ENCODE measurements at regions not wholly inside any gene's neighbourhood (a gene's known extent, or its start where the extent isn't known, plus 50 kb on each side); places are given as distances from the start of the nearest gene placed in this dataset.

GRCh38 chr17:33385713-33386112, 92.6 kb upstream of the ASIC2 start:
- ChIA-PET CTCF (no interaction called here), POLR2A (ENCODE audit: low non-redundant PET) (interaction anchor here (0.6 kb wide), 1 partner anchor 117 kb away, joined by 8 read pairs; no protein-coding TSS in a partner anchor)
- no peaks in the 10 kb centered on the region for H3K36me3 ChIP-seq (ENCODE audit: insufficient read depth, low read length, poor library complexity, severe bottlenecking)
- H3K9me3 ChIP-seq (ENCODE audit: low read depth, low read length, poor library complexity, severe bottlenecking) = no peaks in the 10 kb centered on the region
- DNase-seq (ENCODE audit: low spot score) = no peak
- no peak overlapping the region for H3K27ac ChIP-seq (ENCODE audit: low read depth, low read length, poor library complexity, severe bottlenecking)
- H3K4me1 ChIP-seq (ENCODE audit: insufficient read depth, low read length, poor library complexity, severe bottlenecking) = no peaks in the 10 kb centered on the region
- TF ChIP-seq, protein P1, sequence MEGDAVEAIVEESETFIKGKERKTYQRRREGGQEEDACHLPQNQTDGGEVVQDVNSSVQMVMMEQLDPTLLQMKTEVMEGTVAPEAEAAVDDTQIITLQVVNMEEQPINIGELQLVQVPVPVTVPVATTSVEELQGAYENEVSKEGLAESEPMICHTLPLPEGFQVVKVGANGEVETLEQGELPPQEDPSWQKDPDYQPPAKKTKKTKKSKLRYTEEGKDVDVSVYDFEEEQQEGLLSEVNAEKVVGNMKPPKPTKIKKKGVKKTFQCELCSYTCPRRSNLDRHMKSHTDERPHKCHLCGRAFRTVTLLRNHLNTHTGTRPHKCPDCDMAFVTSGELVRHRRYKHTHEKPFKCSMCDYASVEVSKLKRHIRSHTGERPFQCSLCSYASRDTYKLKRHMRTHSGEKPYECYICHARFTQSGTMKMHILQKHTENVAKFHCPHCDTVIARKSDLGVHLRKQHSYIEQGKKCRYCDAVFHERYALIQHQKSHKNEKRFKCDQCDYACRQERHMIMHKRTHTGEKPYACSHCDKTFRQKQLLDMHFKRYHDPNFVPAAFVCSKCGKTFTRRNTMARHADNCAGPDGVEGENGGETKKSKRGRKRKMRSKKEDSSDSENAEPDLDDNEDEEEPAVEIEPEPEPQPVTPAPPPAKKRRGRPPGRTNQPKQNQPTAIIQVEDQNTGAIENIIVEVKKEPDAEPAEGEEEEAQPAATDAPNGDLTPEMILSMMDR (conservative IDR thresholded peaks at IDR 0.05; ENCODE audit: low read depth, low read length) = no peak
- TF ChIP-seq EZH2 (IDR thresholded peaks at IDR 0.05; ENCODE audit: borderline replicate concordance, low read depth, low read length, poor library complexity, severe bottlenecking) = no peak
- no peaks in the 10 kb centered on the region for H3K27me3 ChIP-seq (replicated peaks; ENCODE audit: insufficient read depth, low read depth, low read length, poor library complexity)
- no TSS peak for BruUV-seq (replicated peaks)
- no peak overlapping the region for H3K4me3 ChIP-seq (ENCODE audit: low read depth, low read length, poor library complexity, severe bottlenecking)
- intact Hi-C loops (cut with micrococcal nuclease; ENCODE audit: unreplicated experiment) = no loop called here

- POLR2A ChIA-PET (ENCODE audit: low non-redundant PET) = no interaction called here
- no peak for TF ChIP-seq EZH2 (IDR thresholded peaks at IDR 0.05; ENCODE audit: borderline replicate concordance, low read depth, low read length, poor library complexity, severe bottlenecking)
- TF ChIP-seq, protein P1 (conservative IDR thresholded peaks at IDR 0.05; ENCODE audit: low read depth, low read length) = no peak
- no peak for DNase-seq (ENCODE audit: low spot score)
- BruUV-seq (replicated peaks) = no TSS peak
- Histone ChIP-seq H3K27ac (ENCODE audit: low read depth, low read length, poor library complexity, severe bottlenecking) (no peak overlapping the region), H3K4me3 (ENCODE audit: low read depth, low read length, poor library complexity, severe bottlenecking) (no peak overlapping the region), H3K4me1 (ENCODE audit: insufficient read depth, low read length, poor library complexity, severe bottlenecking) (no peaks in the 10 kb centered on the region), H3K9me3 (ENCODE audit: low read depth, low read length, poor library complexity, severe bottlenecking) (no peaks in the 10 kb centered on the region), H3K27me3 (replicated peaks; ENCODE audit: insufficient read depth, low read depth, low read length, poor library complexity) (no peaks in the 10 kb centered on the region), H3K36me3 (ENCODE audit: insufficient read depth, low read length, poor library complexity, severe bottlenecking) (no peaks in the 10 kb centered on the region)
- intact Hi-C loops (cut with micrococcal nuclease; ENCODE audit: unreplicated experiment) = no loop called here
- CTCF ChIA-PET = no interaction called here
Observed at GRCh38 chr17:33387406-33387805, 94.3 kb upstream of the ASIC2 start.

- H3K27ac ChIP-seq (ENCODE audit: low read depth, low read length, poor library complexity, severe bottlenecking) = no peak overlapping the region
- H3K9me3 ChIP-seq (ENCODE audit: low read depth, low read length, poor library complexity, severe bottlenecking) = no peaks in the 10 kb centered on the region
- intact Hi-C loops (cut with micrococcal nuclease; ENCODE audit: unreplicated experiment) = no loop called here
- peak; percentile 43 for DNase-seq (ENCODE audit: low spot score)
- CTCF ChIA-PET = no interaction called here
- H3K4me1 ChIP-seq (ENCODE audit: insufficient read depth, low read length, poor library complexity, severe bottlenecking) = no peaks in the 10 kb centered on the region
- H3K36me3 ChIP-seq (ENCODE audit: insufficient read depth, low read length, poor library complexity, severe bottlenecking) = no peaks in the 10 kb centered on the region
- no TSS peak for BruUV-seq (replicated peaks)
- no peaks in the 10 kb centered on the region for H3K27me3 ChIP-seq (replicated peaks; ENCODE audit: insufficient read depth, low read depth, low read length, poor library complexity)
- POLR2A ChIA-PET (ENCODE audit: low non-redundant PET) = no interaction called here
- TF ChIP-seq, protein P1 (conservative IDR thresholded peaks at IDR 0.05; ENCODE audit: low read depth, low read length) = no peak
- no peak for TF ChIP-seq EZH2 (IDR thresholded peaks at IDR 0.05; ENCODE audit: borderline replicate concordance, low read depth, low read length, poor library complexity, severe bottlenecking)
- H3K4me3 ChIP-seq (ENCODE audit: low read depth, low read length, poor library complexity, severe bottlenecking) = no peak overlapping the region
Observed at GRCh38 chr17:33389504-33390135, 96.5 kb upstream of the ASIC2 start.
